Endothelial cell of umbilical vein (primary cell): ENCODE measurements at regions not wholly inside any gene's neighbourhood (a gene's known extent, or its start where the extent isn't known, plus 50 kb on each side); places are given as distances from the start of the nearest gene placed in this dataset.

ENCODE experiments used
- BruUV-seq: library from RNA; stranded (reverse); fragments of 400-500 nt; replicated peaks from 2 replicates; lab custom pipeline; 2021; lab: Mats Ljungman, UMichigan
- CTCF ChIA-PET: fragments of 300-600, 350-600 bp; sonication (Branson Sonifier 250); formaldehyde crosslinking; loops from one replicate; lab custom pipeline; 2021; ENCODE audit warnings: antibody characterized with exemption, inconsistent platforms; lab: Charles Lee
- POLR2A ChIA-PET: fragments of 300-600, 350-600 bp; sonication (Branson Sonifier 250); formaldehyde crosslinking; loops from one replicate; lab custom pipeline; 2021; ENCODE audit warnings: antibody characterized with exemption, inconsistent platforms; lab: Charles Lee
- DNase-seq: peaks from one replicate; pipeline ENCODE4 v3.0.0-alpha.2; 2011; ENCODE audit warnings: low read depth, low spot score
- FAIRE-seq: peaks from 2 replicates; lab custom pipeline; 2011; peaks lifted over from hg19 to GRCh38; lab: Jason Lieb, UNC
- H2AFZ ChIP-seq: 2 replicates; pipeline ENCODE4 v1.6.0; 2012; ENCODE audit warnings: low read depth, low read length, control low read depth, inconsistent platforms
- H3K27ac ChIP-seq: 2 replicates; pipeline ENCODE4 v1.5.1; 2011; ENCODE audit warnings: low read depth, mild to moderate bottlenecking, control low read depth, low read length, moderate library complexity; ENCODE audit not compliant: insufficient read depth
- H3K27me3 ChIP-seq, 2 experiments: 2 replicates each; pipeline versions ENCODE4 v1.6.0 to v1.6.1; 2011; ENCODE audit warnings: low read length in 2 of 2, mixed read lengths in 1 of 2; ENCODE audit not compliant: control insufficient read depth in 2 of 2, insufficient read depth in 2 of 2
- H3K36me3 ChIP-seq, 2 experiments: 2 replicates in 1 of 2; 3 replicates in 1 of 2; pipeline ENCODE4 v1.5.1; 2011; ENCODE audit warnings: low read length in 2 of 2, mild to moderate bottlenecking in 1 of 2, moderate library complexity in 1 of 2; ENCODE audit not compliant: control insufficient read depth in 2 of 2, insufficient read depth in 2 of 2; ENCODE audit errors: extremely low read depth in 1 of 2
- H3K4me1 ChIP-seq: 3 replicates; pipeline ENCODE4 v1.5.1; 2011; ENCODE audit warnings: mild to moderate bottlenecking, low read length; ENCODE audit not compliant: control insufficient read depth, insufficient read depth; ENCODE audit errors: extremely low read depth
- H3K4me2 ChIP-seq: 2 replicates; pipeline ENCODE4 v1.6.1; 2011; ENCODE audit warnings: low read length, control low read depth, mixed read lengths; ENCODE audit not compliant: insufficient read depth
- H3K4me3 ChIP-seq, 3 experiments: fragments of 200-600 bp in 1 of 3; sonication (generic), shearing (Covaris generic) in 1 of 3; replicated peaks in 1 of 3; 2 replicates each; pipeline ENCODE4 v1.5.1; 2011 to 2016; ENCODE audit warnings: control low read depth in 3 of 3, low read length in 3 of 3, mild to moderate bottlenecking in 2 of 3, inconsistent platforms in 1 of 3, low read depth in 1 of 3, moderate library complexity in 1 of 3; ENCODE audit not compliant: insufficient read depth in 1 of 3
- H3K79me2 ChIP-seq: 2 replicates; pipeline ENCODE4 v1.6.0; 2012; ENCODE audit warnings: low read length, inconsistent platforms; ENCODE audit not compliant: control insufficient read depth, insufficient read depth
- H3K9ac ChIP-seq: replicated peaks from 2 replicates; pipeline ENCODE3; 2011; ENCODE audit warnings: low read length, control low read depth; ENCODE audit not compliant: insufficient read depth; ENCODE audit errors: extremely low read depth
- H3K9me1 ChIP-seq: replicated peaks from 3 replicates; pipeline ENCODE4 v1.6.0; 2011; ENCODE audit warnings: mild to moderate bottlenecking, low read length; ENCODE audit not compliant: control insufficient read depth, insufficient read depth; ENCODE audit errors: extremely low read depth
- H3K9me3 ChIP-seq: replicated peaks from 2 replicates; pipeline ENCODE4 v1.5.1; 2012; ENCODE audit warnings: low read length, inconsistent platforms; ENCODE audit not compliant: control insufficient read depth, insufficient read depth
- H4K20me1 ChIP-seq: replicated peaks from 2 replicates; pipeline ENCODE3; 2011; ENCODE audit warnings: mild to moderate bottlenecking, low read length; ENCODE audit not compliant: control insufficient read depth, insufficient read depth; ENCODE audit errors: extremely low read depth
- EZH2 ChIP-seq: IDR thresholded peaks from 2 replicates; pipeline ENCODE4 v1.6.1; 2012; ENCODE audit warnings: borderline replicate concordance, low read depth, mild to moderate bottlenecking, moderate library complexity, low read length, inconsistent platforms; ENCODE audit not compliant: severe bottlenecking
- FOS ChIP-seq: IDR thresholded peaks from 2 replicates; pipeline ENCODE4 v1.6.1; 2011; ENCODE audit warnings: mild to moderate bottlenecking, low read length, moderate library complexity, borderline replicate concordance; ENCODE audit not compliant: insufficient read depth
- GATA2 ChIP-seq: IDR thresholded peaks from 2 replicates; pipeline ENCODE4 v1.7.0; 2011; ENCODE audit warnings: low read depth, mild to moderate bottlenecking, moderate library complexity, mixed read lengths, low read length; ENCODE audit not compliant: insufficient read length, insufficient read depth
- JUN ChIP-seq: IDR thresholded peaks from 2 replicates; pipeline ENCODE4 v1.6.1; 2011; ENCODE audit warnings: borderline replicate concordance, low read depth; ENCODE audit not compliant: insufficient read length, insufficient read depth
- MYC ChIP-seq: IDR thresholded peaks from one replicate; pipeline ENCODE4 v1.6.1; 2011; ENCODE audit warnings: mild to moderate bottlenecking, low read depth, low read length
- POLR2A ChIP-seq: IDR thresholded peaks from 2 replicates; pipeline ENCODE4 v1.6.1; 2012; ENCODE audit warnings: low read depth, mild to moderate bottlenecking, control low read depth, low read length
- POLR2AphosphoS5 ChIP-seq: IDR thresholded peaks from 2 replicates; pipeline ENCODE4 v1.6.1; 2012; ENCODE audit warnings: low read depth, mild to moderate bottlenecking, control low read depth, low read length, moderate library complexity; ENCODE audit not compliant: insufficient read depth
- dilution Hi-C: fragments of 300-500 bp; cut with MboI; formaldehyde crosslinking; loops from one replicate; pipeline ENCODE4 v1.15.0; 2019; ENCODE audit warnings: low sequenced_read_pairs; ENCODE audit not compliant: extremely low pct_ligation_motif_present
- intact Hi-C: fragments of 100-400 bp; cut with micrococcal nuclease; formaldehyde crosslinking; loops from one replicate; pipeline ENCODE4 v1.10.0; 2022
- TF ChIP-seq, protein P1 (sequence below), 2 donors: IDR thresholded peaks; 1 replicate in 1 of 2; 2 replicates in 1 of 2; pipeline ENCODE4 v1.5.1; 2011; ENCODE audit warnings: low read length in 2 of 2, mild to moderate bottlenecking in 2 of 2, moderate library complexity in 2 of 2, control low read depth in 1 of 2, inconsistent platforms in 1 of 2, low read depth in 1 of 2; ENCODE audit not compliant: insufficient read depth in 1 of 2; ENCODE audit errors: extremely low read depth in 1 of 2

DNA sequence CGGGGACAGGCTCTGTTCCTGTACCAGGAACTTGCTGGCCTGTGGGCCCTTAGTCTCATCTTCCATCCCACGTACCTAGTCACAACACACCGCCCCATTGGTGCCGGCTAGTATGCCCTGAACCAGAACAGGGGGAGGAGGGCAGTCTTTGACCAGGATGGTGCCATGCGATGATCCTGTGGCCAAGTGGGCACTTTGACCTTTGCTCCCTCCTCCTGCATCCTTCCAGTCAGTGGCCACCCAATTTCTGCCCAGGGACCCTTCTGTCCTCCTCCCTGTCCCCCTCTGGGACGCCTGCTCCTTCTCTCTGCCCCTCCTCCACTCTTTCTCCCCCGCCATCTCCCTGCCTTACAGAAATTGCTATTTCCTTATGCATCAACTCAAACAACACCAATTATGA, 126.3 kb upstream of the CHST15 start:
- DNase-seq (no peak), FAIRE-seq (no peak)
- TF ChIP-seq MYC (no peak), POLR2AphosphoS5 (no peak), JUN (no peak), FOS (no peak), GATA2 (no peak), EZH2 (no peak), POLR2A (no peak)
- TF ChIP-seq, protein P1, sequence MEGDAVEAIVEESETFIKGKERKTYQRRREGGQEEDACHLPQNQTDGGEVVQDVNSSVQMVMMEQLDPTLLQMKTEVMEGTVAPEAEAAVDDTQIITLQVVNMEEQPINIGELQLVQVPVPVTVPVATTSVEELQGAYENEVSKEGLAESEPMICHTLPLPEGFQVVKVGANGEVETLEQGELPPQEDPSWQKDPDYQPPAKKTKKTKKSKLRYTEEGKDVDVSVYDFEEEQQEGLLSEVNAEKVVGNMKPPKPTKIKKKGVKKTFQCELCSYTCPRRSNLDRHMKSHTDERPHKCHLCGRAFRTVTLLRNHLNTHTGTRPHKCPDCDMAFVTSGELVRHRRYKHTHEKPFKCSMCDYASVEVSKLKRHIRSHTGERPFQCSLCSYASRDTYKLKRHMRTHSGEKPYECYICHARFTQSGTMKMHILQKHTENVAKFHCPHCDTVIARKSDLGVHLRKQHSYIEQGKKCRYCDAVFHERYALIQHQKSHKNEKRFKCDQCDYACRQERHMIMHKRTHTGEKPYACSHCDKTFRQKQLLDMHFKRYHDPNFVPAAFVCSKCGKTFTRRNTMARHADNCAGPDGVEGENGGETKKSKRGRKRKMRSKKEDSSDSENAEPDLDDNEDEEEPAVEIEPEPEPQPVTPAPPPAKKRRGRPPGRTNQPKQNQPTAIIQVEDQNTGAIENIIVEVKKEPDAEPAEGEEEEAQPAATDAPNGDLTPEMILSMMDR (IDR thresholded peaks at IDR 0.05; ENCODE audit: extremely low read depth in 1 of 2, insufficient read depth in 1 of 2, low read depth in 1 of 2, low read length in 2 of 2): no peak
- BruUV-seq: no TSS peak
- ChIA-PET POLR2A (no interaction called here), CTCF (no interaction called here)
- H3K4me1 ChIP-seq: peaks cover 9% of the 10 kb centered on the region
- H3K4me2 ChIP-seq: no peak overlapping the region
- no peaks in the 10 kb centered on the region for H3K27me3 ChIP-seq
- intact Hi-C loops (no loop called here), dilution Hi-C loops (no loop called here)
- no peak overlapping the region for H2AFZ ChIP-seq
- H3K9me1 ChIP-seq: no peaks in the 10 kb centered on the region
- H3K27ac ChIP-seq: no peak overlapping the region
- no peaks in the 10 kb centered on the region for H3K36me3 ChIP-seq
- H3K9ac ChIP-seq: no peak overlapping the region
- no peaks in the 10 kb centered on the region for H3K79me2 ChIP-seq
- no peaks in the 10 kb centered on the region for H4K20me1 ChIP-seq
- H3K4me3 ChIP-seq: no peak overlapping the region
- no peaks in the 10 kb centered on the region for H3K9me3 ChIP-seq
